Left lung (tissue), 4 donors: ENCODE measurements at regions not wholly inside any gene's neighbourhood (a gene's known extent, or its start where the extent isn't known, plus 50 kb on each side); places are given as distances from the start of the nearest gene placed in this dataset.

Experiments
- ATAC-seq: fragments of 200-7000 bp; cut with Tn5 transposase; one replicate; pipeline ENCODE4 v1.9.1; 2020; ENCODE audit warnings: moderate library complexity
- DNase-seq, 4 donors: peaks; one replicate each; pipeline ENCODE4 v3.0.0-alpha.2; 2013 to 2020
- H3K27ac ChIP-seq, 2 donors: fragments of 200-600 bp; sonication (generic) in 1 of 2; one replicate each; pipeline versions ENCODE4 v1.5.0 to v1.8.0; 2020 to 2021
- H3K27me3 ChIP-seq, 2 donors: fragments of 200-600 bp; sonication (generic) in 1 of 2; one replicate each; pipeline versions ENCODE4 v1.5.0 to v1.8.0; 2020 to 2021
- H3K36me3 ChIP-seq, 2 donors: fragments of 200-600 bp; sonication (generic) in 1 of 2; one replicate each; pipeline versions ENCODE4 v1.5.0 to v1.8.0; 2020 to 2021
- H3K4me1 ChIP-seq, 2 donors: fragments of 200-600 bp; one replicate each; pipeline ENCODE4 v1.8.0; 2021
- H3K4me3 ChIP-seq, 2 donors: fragments of 200-600 bp; sonication (generic) in 1 of 2; one replicate each; pipeline versions ENCODE4 v1.5.0 to v1.8.0; 2020 to 2021; ENCODE audit warnings: mild to moderate bottlenecking in 1 of 2
- H3K9me3 ChIP-seq, 2 donors: fragments of 200-600 bp; sonication (generic) in 1 of 2; one replicate each; pipeline versions ENCODE4 v1.5.0 to v1.8.0; 2020 to 2021
- CTCF ChIP-seq, 2 donors: fragments of 200-600 bp; sonication (generic) in 1 of 2; IDR thresholded peaks; one replicate each; pipeline versions ENCODE4 v1.5.0 to v1.8.0; 2021; ENCODE audit warnings: antibody characterized with exemption in 2 of 2
- intact Hi-C, 2 donors: fragments of 100-400 bp; cut with DNase I; formaldehyde crosslinking; loops; one replicate each; pipeline versions ENCODE4 v1.11.2 to v1.14.2; 2022
- donor health status: DM: no; HTN: yes; CAD: no.
- donor health status: DM: no; HTN: no; CAD: no.

DNA sequence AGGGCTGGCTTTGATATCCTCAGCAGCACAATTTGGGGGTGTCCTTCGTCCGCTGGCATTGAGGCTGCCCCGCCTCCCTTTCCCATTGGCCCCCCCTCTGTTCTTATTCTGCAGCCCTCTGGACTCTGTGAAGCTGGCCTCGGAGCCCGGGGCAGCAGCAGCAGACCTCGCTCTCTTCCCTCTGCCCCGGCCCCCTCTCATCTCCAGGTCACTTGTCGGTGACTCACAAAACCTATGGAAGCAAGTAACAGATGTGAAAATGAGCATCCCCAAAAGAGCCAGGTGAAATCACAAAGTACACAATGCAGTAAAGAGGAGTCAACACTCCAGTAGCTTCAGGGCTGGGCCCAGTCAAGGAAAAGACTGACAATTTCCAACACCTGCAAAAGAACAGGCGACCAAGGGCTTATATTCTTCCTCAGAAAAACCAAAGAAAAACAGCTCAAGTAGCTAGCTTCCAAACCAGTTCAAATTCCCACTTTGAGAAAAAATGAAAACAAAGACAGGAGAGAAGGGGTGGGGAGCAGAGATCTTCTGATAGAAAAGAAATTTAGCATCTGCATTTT is 97.5 kb downstream of the ZNF608 start:
- DNase-seq = no peak
- Histone ChIP-seq H3K27me3 (peaks cover 0 to 75% of the 10 kb centered on the region in 2 donors), H3K4me1 (peaks cover 34 to 47% of the 10 kb centered on the region in 2 donors), H3K4me3 (no peak overlapping the region), H3K36me3 (peaks cover 0 to 17% of the 10 kb centered on the region in 2 donors), H3K9me3 (no peaks in the 10 kb centered on the region), H3K27ac (peak overlapping the region; percentile 45 to 77)
- intact Hi-C loops = no loop called here
- TF ChIP-seq CTCF (IDR thresholded peaks at IDR 0.05) = no peak
- no peak for ATAC-seq

DNA sequence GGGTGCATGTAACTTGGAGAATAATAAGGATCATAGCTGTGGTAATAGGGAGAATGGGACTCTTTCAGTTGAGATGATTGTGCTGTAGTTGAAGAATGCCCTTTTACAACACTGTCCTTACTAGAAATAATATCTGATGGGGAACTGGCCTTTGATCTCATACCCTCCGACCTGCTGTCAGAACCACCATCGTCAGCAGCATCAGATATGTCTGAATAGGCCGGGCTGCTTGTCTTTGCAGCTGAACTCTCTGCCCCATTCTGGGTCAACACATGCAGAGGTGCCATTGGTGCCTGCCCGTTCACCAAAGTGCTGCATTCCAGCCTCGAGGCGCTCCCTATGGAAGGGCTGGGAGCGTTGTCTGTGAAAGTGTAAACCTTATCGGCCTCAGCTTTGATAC is 99.1 kb downstream of the ZNF608 start:
- no peak overlapping the region for H3K27ac ChIP-seq
- peaks cover 33 to 40% of the 10 kb centered on the region in 2 donors for H3K4me1 ChIP-seq
- intact Hi-C loops = no loop called here
- H3K9me3 ChIP-seq = no peaks in the 10 kb centered on the region
- peaks cover 0 to 68% of the 10 kb centered on the region in 2 donors for H3K27me3 ChIP-seq
- H3K36me3 ChIP-seq = peaks cover 0 to 17% of the 10 kb centered on the region in 2 donors
- ATAC-seq (no peak), DNase-seq (no peak)
- H3K4me3 ChIP-seq = no peak overlapping the region
- TF ChIP-seq CTCF (IDR thresholded peaks at IDR 0.05) = no peak

GRCh38 chr5:124645396-124645795 is 101.0 kb downstream of the ZNF608 start:
- Histone ChIP-seq H3K9me3 (no peaks in the 10 kb centered on the region), H3K36me3 (peaks cover 0 to 17% of the 10 kb centered on the region in 2 donors), H3K27ac (no peak overlapping the region), H3K4me1 (peaks cover 23 to 32% of the 10 kb centered on the region in 2 donors), H3K27me3 (peaks cover 0 to 56% of the 10 kb centered on the region in 2 donors), H3K4me3 (no peak overlapping the region)
- intact Hi-C loops = no loop called here
- DNase-seq (no peak), ATAC-seq (no peak)
- no peak for TF ChIP-seq CTCF (IDR thresholded peaks at IDR 0.05)

DNA sequence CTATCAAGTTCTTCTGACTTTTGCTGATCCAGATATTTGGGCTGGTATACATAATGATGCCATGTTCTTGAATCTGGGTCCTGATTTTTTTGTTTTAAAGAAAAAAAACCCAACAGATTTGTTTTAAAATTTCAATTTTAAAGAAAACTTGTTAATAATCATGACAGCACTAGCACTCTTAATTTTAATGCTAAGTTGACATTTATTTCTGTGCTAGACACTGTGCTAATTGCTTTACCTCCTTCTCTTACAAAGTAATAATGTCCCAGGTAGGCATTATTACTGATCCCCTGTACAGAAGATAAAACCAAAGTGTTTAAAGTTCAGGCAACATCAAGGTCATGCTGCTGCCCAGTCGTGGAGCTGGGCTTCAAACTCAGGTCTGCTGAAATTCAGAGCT is 101.9 kb downstream of the ZNF608 start:
- TF ChIP-seq CTCF (IDR thresholded peaks at IDR 0.05) = no peak
- Histone ChIP-seq H3K27me3 (peaks cover 0 to 54% of the 10 kb centered on the region in 2 donors), H3K36me3 (peaks cover 0 to 17% of the 10 kb centered on the region in 2 donors), H3K4me3 (no peak overlapping the region), H3K27ac (no peak overlapping the region), H3K4me1 (peaks cover 17 to 23% of the 10 kb centered on the region in 2 donors), H3K9me3 (no peaks in the 10 kb centered on the region)
- intact Hi-C loops = no loop called here
- DNase-seq (no peak), ATAC-seq (no peak)

DNA sequence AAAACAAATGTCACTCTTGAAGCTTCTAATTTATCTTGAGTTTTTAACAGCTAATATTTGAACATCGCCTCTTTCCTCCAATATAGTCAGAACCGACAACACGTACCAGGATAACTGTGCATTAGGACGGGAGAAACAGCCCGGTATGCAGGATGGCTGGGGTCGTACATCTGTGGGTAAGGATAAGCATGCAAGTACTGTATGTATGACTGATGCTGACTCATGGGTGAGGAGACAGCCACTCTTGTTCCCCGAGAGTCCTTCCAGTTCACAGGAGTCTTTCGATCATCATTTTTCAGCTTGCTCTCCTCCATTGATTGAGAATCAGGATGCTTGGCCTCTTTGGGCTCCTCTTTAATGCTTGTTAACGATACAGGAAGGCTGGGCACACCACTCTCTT is 102.3 kb downstream of the ZNF608 start:
- ATAC-seq (no peak), DNase-seq (no peak)
- peaks cover 0 to 54% of the 10 kb centered on the region in 2 donors for H3K27me3 ChIP-seq
- H3K36me3 ChIP-seq = peaks cover 0 to 17% of the 10 kb centered on the region in 2 donors
- intact Hi-C loops = no loop called here
- peaks cover 12 to 19% of the 10 kb centered on the region in 2 donors for H3K4me1 ChIP-seq
- no peak overlapping the region for H3K27ac ChIP-seq
- H3K9me3 ChIP-seq = no peaks in the 10 kb centered on the region
- no peak for TF ChIP-seq CTCF (IDR thresholded peaks at IDR 0.05)
- no peak overlapping the region for H3K4me3 ChIP-seq
